K562 (cell line): ENCODE measurements at regions not wholly inside any gene's neighbourhood (a gene's known extent, or its start where the extent isn't known, plus 50 kb on each side); places are given as distances from the start of the nearest gene placed in this dataset.

Source experiments
- ATAC-seq: fragments of 200-7000 bp; cut with Tn5 transposase; 3 replicates; pipeline ENCODE4 v1.9.1; 2020; ENCODE audit warnings: moderate library complexity
- BruUV-seq: library from RNA; stranded (reverse); fragments of 400-500 nt; replicated peaks from 2 replicates; lab custom pipeline; 2021; lab: Mats Ljungman, UMichigan
- CTCF ChIA-PET: fragments of 300-600 bp; formaldehyde crosslinking; extraction: SDS; loops from one replicate; lab custom pipeline; 2021; ENCODE audit warnings: low intra/inter-chr PET ratio; lab: Yijun Ruan, JAX
- POLR2A ChIA-PET: fragments of 300-600, 350-650 bp; sonication (Branson Sonifier 250); formaldehyde crosslinking; extraction: SDS; loops from one replicate; lab custom pipeline; 2021; ENCODE audit warnings: antibody characterized with exemption, inconsistent platforms; lab: Yijun Ruan, JAX
- DNase-seq, 4 experiments: peaks; one replicate each; pipeline versions ENCODE4 v3.0.0 to v3.0.0-alpha.2; 2011 to 2018; ENCODE audit warnings: low spot score in 3 of 4, mixed read lengths in 3 of 4; ENCODE audit errors: extremely low read depth in 1 of 4
- FAIRE-seq: peaks from 2 replicates; lab custom pipeline; 2011; peaks lifted over from hg19 to GRCh38; lab: Jason Lieb, UNC
- H2AFZ ChIP-seq: 2 replicates; pipeline ENCODE4 v1.6.0; 2011; ENCODE audit warnings: low read depth, low read length, control low read depth, inconsistent platforms
- H3K27ac ChIP-seq: fragments of 200-600 bp; 3 replicates; pipeline ENCODE4 v1.8.0; 2011; ENCODE audit warnings: low read depth, mild to moderate bottlenecking, control low read depth, inconsistent platforms, low read length, moderate library complexity, mixed read lengths; ENCODE audit errors: extremely low read depth
- H3K27me3 ChIP-seq, 2 experiments: fragments of 300-600 bp in 1 of 2; 2 replicates in 1 of 2; 3 replicates in 1 of 2; pipeline versions ENCODE4 v1.6.0 to v1.8.0; 2011; ENCODE audit warnings: inconsistent platforms in 2 of 2, low read length in 2 of 2, mild to moderate bottlenecking in 1 of 2, mixed read lengths in 1 of 2, moderate library complexity in 1 of 2; ENCODE audit not compliant: control insufficient read depth in 2 of 2, insufficient read depth in 2 of 2
- H3K36me3 ChIP-seq: fragments of 300-600 bp; 3 replicates; pipeline ENCODE4 v1.8.0; 2011; ENCODE audit warnings: mild to moderate bottlenecking, low read length, inconsistent platforms; ENCODE audit not compliant: control insufficient read depth, insufficient read depth
- H3K4me1 ChIP-seq, 2 experiments: fragments of 200-600 bp in 1 of 2; replicated peaks in 1 of 2; 2 replicates in 1 of 2; 3 replicates in 1 of 2; pipeline versions ENCODE4 v1.5.1 to v1.8.0; 2011; ENCODE audit warnings: inconsistent platforms in 2 of 2, low read length in 2 of 2, mild to moderate bottlenecking in 1 of 2, mixed read lengths in 1 of 2, moderate library complexity in 1 of 2; ENCODE audit not compliant: control insufficient read depth in 2 of 2, insufficient read depth in 2 of 2
- H3K4me2 ChIP-seq: 2 replicates; pipeline ENCODE4 v1.6.1; 2011; ENCODE audit warnings: low read length, control low read depth, inconsistent platforms, mixed read lengths; ENCODE audit not compliant: insufficient read depth
- H3K4me3 ChIP-seq: fragments of 200-600 bp; sonication (generic), shearing (Covaris generic); 2 replicates; pipeline ENCODE4 v1.5.1; 2016; ENCODE audit warnings: control low read depth, inconsistent platforms
- H3K79me2 ChIP-seq: fragments of 200-600 bp; 3 replicates; pipeline ENCODE4 v1.8.0; 2011; ENCODE audit warnings: low read length, inconsistent platforms; ENCODE audit not compliant: control insufficient read depth, insufficient read depth
- H3K9ac ChIP-seq, 2 experiments: 2 replicates each; pipeline versions ENCODE4 v1.6.0 to v1.6.1; 2011; ENCODE audit warnings: low read depth in 2 of 2, low read length in 2 of 2, control low read depth in 1 of 2, inconsistent platforms in 1 of 2, mild to moderate bottlenecking in 1 of 2, mixed read lengths in 1 of 2; ENCODE audit not compliant: insufficient read depth in 1 of 2
- H3K9me1 ChIP-seq: one replicate; pipeline ENCODE4 v1.6.0; 2011; ENCODE audit warnings: inconsistent platforms, mild to moderate bottlenecking, low read length, moderate library complexity; ENCODE audit not compliant: control insufficient read depth, insufficient read depth
- H3K9me3 ChIP-seq: replicated peaks from 2 replicates; pipeline ENCODE4 v1.5.1; 2011; ENCODE audit warnings: low read depth, low read length, inconsistent platforms; ENCODE audit not compliant: control insufficient read depth, insufficient read depth
- H4K20me1 ChIP-seq: replicated peaks from 2 replicates; pipeline ENCODE4 v1.6.1; 2011; ENCODE audit warnings: low read length, inconsistent platforms, mixed read lengths; ENCODE audit not compliant: control insufficient read depth, insufficient read depth
- BDP1 ChIP-seq: IDR thresholded peaks from 3 replicates; pipeline ENCODE4 v1.6.1; 2011; ENCODE audit not compliant: insufficient read length, insufficient read depth
- MAFG ChIP-seq: fragments of 450-650 bp; conservative IDR thresholded peaks from 2 replicates; pipeline ENCODE4 v1.6.1; 2016; ENCODE audit warnings: missing genetic modification characterization, missing compliant biosample characterization
- MIER1 ChIP-seq: fragments of 450-650 bp; IDR thresholded peaks from 2 replicates; pipeline ENCODE4 v1.6.1; 2016; ENCODE audit warnings: antibody characterized with exemption, mild to moderate bottlenecking, low read depth
- RBM15 ChIP-seq: fragments of 200-400 bp; formaldehyde crosslinking; IDR thresholded peaks from 2 replicates; pipeline ENCODE4 v1.6.1; 2018; ENCODE audit warnings: mild to moderate bottlenecking, low read length, moderate library complexity; ENCODE audit not compliant: insufficient read depth
- ZC3H8 ChIP-seq: fragments of 450-650 bp; IDR thresholded peaks from 2 replicates; pipeline ENCODE4 v1.6.1; 2017
- WGBS: fragments of 100-300 bp; shearing (Covaris generic); methylation state at CpG from one replicate; pipeline ENCODE4 v1.1.6; 2016; ENCODE audit warnings: low coverage, mixed read lengths; ENCODE audit not compliant: insufficient coverage; ENCODE audit errors: missing lambda C conversion rate; 5-methylcytosine and 5-hydroxymethylcytosine counted together
- in situ Hi-C: fragments of 300-500 bp; cut with MboI; formaldehyde crosslinking; loops from 4 replicates; pipeline ENCODE4 v1.15.0; 2018; ENCODE audit warnings: inconsistent platforms, mixed read lengths
- intact Hi-C: fragments of 100-400 bp; cut with micrococcal nuclease; formaldehyde crosslinking; loops from 2 replicates; pipeline ENCODE4 v1.14.2; 2022
- TF ChIP-seq, protein P1 (sequence below), 2 experiments: fragments of 450-650 bp in 1 of 2; sonication (generic) in 1 of 2; formaldehyde crosslinking in 1 of 2; IDR thresholded peaks; 2 replicates each; pipeline versions ENCODE4 v1.7.1 to v1.9.0; 2016 to 2022; ENCODE audit warnings: inconsistent platforms in 1 of 2, mild to moderate bottlenecking in 1 of 2, missing genetic modification reagents in 1 of 2
- TF ChIP-seq, protein P2 (sequence below): sonication (generic); formaldehyde crosslinking; IDR thresholded peaks from 2 replicates; pipeline ENCODE4 v1.8.0; 2023; ENCODE audit warnings: mild to moderate bottlenecking, missing genetic modification reagents

DNA sequence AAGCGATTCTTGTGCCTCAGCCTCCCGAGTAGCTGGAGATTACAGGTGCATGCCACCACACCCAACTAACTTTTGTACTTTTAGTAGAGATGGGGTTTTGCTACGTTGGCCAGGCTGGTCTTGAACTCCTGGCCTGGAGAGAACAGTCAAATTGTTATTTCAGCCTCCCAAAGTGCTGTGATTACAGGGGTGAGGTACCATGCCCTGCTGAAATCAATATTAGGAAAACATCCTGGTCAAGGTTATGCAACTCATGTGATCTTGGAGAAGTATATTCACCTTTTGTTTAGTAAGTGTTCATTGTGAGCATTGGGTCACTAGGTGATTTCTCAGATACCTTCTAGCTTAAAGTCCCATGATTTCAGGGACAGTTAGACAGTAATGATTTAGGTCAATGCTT, 167.8 kb downstream of the AASDH start:
- CTCF ChIA-PET = no interaction called here
- BruUV-seq = no TSS peak
- Histone ChIP-seq H3K9ac (no peak overlapping the region), H3K9me3 (no peaks in the 10 kb centered on the region), H3K27ac (no peak overlapping the region), H3K4me1 (no peaks in the 10 kb centered on the region), H4K20me1 (no peaks in the 10 kb centered on the region; the same call in 1 of the 2 replicates), H3K79me2 (no peaks in the 10 kb centered on the region), H3K27me3 (peaks cover 3 to 12% of the 10 kb centered on the region in 2 experiments), H3K9me1 (no peaks in the 10 kb centered on the region), H3K36me3 (no peaks in the 10 kb centered on the region), H3K4me2 (no peak overlapping the region), H2AFZ (no peak overlapping the region), H3K4me3 (no peak overlapping the region)
- POLR2A ChIA-PET = no interaction called here
- WGBS = 0% methylated on average over 3 of the region's 3 CpGs
- in situ Hi-C loops (no loop called here), intact Hi-C loops (no loop called here)
- no peak for ATAC-seq
- no peak for DNase-seq
- FAIRE-seq = no peak
- TF ChIP-seq RBM15 = no peak
- TF ChIP-seq MAFG (tag) = no peak
- no peak for TF ChIP-seq BDP1
- no peak for TF ChIP-seq ZC3H8
- TF ChIP-seq, protein P1, sequence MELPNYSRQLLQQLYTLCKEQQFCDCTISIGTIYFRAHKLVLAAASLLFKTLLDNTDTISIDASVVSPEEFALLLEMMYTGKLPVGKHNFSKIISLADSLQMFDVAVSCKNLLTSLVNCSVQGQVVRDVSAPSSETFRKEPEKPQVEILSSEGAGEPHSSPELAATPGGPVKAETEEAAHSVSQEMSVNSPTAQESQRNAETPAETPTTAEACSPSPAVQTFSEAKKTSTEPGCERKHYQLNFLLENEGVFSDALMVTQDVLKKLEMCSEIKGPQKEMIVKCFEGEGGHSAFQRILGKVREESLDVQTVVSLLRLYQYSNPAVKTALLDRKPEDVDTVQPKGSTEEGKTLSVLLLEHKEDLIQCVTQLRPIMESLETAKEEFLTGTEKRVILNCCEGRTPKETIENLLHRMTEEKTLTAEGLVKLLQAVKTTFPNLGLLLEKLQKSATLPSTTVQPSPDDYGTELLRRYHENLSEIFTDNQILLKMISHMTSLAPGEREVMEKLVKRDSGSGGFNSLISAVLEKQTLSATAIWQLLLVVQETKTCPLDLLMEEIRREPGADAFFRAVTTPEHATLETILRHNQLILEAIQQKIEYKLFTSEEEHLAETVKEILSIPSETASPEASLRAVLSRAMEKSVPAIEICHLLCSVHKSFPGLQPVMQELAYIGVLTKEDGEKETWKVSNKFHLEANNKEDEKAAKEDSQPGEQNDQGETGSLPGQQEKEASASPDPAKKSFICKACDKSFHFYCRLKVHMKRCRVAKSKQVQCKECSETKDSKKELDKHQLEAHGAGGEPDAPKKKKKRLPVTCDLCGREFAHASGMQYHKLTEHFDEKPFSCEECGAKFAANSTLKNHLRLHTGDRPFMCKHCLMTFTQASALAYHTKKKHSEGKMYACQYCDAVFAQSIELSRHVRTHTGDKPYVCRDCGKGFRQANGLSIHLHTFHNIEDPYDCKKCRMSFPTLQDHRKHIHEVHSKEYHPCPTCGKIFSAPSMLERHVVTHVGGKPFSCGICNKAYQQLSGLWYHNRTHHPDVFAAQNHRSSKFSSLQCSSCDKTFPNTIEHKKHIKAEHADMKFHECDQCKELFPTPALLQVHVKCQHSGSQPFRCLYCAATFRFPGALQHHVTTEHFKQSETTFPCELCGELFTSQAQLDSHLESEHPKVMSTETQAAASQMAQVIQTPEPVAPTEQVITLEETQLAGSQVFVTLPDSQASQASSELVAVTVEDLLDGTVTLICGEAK (IDR thresholded peaks at IDR 0.05) = no peak
- TF ChIP-seq, protein P1 (CRISPR knock-in tag; IDR thresholded peaks at IDR 0.05) = no peak
- no peak for TF ChIP-seq MIER1
- TF ChIP-seq, protein P2, sequence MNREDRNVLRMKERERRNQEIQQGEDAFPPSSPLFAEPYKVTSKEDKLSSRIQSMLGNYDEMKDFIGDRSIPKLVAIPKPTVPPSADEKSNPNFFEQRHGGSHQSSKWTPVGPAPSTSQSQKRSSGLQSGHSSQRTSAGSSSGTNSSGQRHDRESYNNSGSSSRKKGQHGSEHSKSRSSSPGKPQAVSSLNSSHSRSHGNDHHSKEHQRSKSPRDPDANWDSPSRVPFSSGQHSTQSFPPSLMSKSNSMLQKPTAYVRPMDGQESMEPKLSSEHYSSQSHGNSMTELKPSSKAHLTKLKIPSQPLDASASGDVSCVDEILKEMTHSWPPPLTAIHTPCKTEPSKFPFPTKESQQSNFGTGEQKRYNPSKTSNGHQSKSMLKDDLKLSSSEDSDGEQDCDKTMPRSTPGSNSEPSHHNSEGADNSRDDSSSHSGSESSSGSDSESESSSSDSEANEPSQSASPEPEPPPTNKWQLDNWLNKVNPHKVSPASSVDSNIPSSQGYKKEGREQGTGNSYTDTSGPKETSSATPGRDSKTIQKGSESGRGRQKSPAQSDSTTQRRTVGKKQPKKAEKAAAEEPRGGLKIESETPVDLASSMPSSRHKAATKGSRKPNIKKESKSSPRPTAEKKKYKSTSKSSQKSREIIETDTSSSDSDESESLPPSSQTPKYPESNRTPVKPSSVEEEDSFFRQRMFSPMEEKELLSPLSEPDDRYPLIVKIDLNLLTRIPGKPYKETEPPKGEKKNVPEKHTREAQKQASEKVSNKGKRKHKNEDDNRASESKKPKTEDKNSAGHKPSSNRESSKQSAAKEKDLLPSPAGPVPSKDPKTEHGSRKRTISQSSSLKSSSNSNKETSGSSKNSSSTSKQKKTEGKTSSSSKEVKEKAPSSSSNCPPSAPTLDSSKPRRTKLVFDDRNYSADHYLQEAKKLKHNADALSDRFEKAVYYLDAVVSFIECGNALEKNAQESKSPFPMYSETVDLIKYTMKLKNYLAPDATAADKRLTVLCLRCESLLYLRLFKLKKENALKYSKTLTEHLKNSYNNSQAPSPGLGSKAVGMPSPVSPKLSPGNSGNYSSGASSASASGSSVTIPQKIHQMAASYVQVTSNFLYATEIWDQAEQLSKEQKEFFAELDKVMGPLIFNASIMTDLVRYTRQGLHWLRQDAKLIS (CRISPR knock-in tag) = no peak
